ENCODE measurements at regions not wholly inside any gene's neighbourhood (a gene's known extent, or its start where the extent isn't known, plus 50 kb on each side); places are given as distances from the start of the nearest gene placed in this dataset.

DNA sequence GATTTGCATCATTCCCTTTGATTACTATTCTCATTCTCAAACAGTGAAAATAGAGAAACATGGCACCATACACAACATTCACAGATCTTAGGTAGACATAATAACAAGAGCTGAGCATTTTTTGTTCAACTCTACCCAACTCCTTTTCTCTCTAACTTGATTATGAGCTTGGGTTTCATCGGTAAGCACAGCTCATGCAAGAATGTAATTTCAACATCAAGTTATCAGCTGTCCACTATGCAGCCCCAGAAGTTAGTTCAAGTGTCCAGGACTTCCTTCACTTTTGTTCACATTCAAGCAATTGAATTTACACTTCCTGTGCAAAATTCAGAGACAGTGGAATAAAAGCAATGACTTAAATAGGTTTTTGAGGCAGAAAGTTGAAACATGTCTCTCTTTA is 297.7 kb upstream of the SASH1 start:
- TF ChIP-seq POLR2A (IDR thresholded peaks at IDR 0.05; ENCODE audit: low read length) (no peak), GATA1 (IDR thresholded peaks at IDR 0.05; ENCODE audit: low read depth, low read length) (no peak)
